ENCODE measurements at regions not wholly inside any gene's neighbourhood (a gene's known extent, or its start where the extent isn't known, plus 50 kb on each side); places are given as distances from the start of the nearest gene placed in this dataset.

DNA sequence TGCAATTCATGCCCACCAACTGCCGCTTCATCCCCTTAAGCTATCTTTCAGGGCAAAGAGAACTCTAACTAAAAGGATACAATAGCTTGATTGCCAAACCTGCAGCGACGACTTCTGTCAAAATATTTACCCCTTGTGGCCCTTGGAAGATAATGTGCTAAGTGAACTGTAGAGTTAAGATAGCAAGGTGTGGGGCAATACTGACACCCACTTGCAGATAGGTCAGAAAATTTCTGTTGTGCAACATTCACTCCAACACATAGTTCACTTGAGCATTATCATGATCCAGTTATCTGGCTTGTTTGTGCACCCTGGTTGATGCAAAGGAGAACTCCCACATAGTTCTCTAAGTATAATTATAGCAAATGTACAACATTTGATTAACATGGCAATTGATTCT is 55.6 kb downstream of the RHOXF2B start:
- DNase-seq = no peak

DNA sequence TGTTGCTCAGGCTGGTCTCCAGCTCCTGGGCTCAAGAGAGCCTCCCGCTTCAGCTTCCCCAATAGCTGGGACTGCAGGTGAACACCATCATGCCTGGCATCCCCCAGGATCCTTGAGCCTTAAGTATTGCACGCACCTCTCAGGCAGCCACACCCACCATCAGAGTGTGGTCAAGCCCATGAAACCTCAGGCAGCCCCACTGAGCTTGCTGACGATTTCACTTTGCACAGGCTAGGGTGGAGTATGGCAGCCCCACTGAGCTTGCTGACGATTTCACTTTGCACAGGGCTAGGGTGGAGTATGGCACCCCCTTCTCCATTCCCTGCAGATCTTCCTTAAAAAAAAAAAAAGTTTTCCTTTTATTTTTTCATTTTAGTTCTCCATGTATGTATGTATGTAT is 57.2 kb downstream of the RHOXF2B start:
- no peak for DNase-seq

DNA sequence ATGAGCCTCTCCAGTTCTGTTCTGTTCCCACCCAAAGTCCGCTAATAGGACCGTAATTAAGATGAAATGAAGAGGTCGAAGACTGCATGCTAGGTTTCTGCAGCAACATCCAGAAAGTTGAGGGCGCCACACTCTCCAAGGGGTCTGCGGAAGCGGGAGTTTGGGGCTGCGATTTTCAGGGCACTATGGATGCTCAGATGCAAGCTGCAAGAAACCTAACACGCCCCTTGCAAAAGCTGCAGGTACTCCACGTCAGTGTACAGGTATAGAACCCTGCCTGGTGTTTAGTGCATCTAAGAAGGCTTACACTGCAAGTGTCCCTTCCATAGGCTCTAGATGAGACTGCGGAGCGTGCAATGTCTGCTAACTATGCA is 61.4 kb downstream of the RHOXF2B start:
- DNase-seq = no peak

DNA sequence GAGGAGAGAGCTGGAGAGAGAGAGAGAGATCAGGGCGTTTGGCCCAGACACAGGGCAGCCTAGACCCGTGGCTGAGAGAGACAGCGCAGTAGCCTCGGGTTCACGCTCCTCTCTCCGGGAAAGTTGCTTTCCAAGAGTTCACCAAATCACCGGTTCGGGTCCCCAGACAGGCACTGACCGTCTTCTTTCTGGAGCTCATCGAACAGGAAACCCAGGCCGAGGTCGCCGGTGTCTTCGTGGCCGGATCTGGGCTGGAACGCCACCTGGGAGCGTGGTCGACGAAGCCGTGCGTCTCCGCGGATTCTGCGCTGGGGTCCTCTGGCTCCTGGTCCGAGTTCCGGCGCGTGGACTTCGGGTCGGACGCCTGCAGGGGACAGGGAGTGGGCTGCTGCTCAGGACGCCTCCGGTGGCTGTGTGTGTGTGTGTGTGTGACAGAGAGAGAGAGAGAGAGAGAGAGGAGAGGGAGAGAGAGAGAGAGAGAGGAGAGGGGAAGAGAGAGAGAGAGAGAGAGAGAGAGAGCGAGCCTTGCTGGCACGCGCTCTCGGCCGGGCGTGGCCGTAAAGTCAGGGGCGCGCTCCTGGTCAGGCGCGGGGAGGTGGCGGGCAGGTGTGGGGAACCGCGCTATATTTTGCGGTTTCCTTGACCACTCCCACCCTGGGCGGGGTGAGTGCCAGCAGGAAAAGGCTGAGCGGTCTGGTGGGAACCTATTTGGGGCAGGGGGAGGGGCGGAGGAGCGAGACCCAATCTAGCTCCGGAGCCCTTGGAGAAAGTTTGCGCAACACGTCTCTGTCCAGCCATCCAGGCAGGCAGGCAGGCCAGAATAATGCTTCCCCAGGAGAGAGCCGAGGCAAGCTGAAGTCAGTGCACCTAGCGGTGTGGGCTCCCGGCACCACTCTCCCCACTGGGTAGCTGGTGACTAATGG is 62.1 kb downstream of the RHOXF2B start:
- peak; percentile 44 for DNase-seq

DNA sequence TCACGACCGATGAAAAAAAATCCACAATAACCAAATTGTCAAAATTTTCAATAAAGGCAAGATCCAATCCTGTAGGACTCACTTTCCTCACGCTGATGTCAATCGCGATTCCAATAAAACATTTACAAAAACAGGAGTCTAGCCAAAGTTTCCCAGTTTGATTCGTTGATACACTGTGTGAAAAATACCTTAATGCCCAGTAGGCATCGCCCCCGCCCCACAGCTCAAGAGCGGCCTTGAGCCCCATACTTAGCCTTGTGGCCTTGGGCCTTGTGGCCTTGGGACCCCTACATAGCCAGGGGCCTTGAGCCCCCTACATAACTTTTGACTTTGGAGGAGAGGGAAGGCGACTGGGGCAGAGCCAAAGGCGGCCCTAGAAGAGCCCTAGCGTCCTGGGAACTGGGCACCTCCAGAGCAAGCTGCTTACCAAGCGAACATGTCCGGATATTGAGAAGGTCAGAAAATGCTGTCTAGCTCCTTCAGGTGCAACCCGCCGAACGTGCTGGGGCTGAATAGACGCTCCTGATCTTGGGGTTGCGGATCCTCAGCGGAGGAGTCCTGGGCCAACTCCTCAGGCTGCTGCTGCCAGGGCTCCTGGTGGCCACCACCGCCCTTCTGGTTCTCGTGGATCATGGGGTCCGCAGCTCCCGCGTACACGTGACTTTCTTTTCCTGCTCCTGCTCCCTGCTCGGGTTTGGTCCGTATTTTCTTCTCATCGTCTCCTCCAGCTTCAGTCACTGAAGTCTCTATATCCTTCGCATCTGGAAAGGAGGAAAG is 62.9 kb downstream of the RHOXF2B start:
- no peak for DNase-seq

DNA sequence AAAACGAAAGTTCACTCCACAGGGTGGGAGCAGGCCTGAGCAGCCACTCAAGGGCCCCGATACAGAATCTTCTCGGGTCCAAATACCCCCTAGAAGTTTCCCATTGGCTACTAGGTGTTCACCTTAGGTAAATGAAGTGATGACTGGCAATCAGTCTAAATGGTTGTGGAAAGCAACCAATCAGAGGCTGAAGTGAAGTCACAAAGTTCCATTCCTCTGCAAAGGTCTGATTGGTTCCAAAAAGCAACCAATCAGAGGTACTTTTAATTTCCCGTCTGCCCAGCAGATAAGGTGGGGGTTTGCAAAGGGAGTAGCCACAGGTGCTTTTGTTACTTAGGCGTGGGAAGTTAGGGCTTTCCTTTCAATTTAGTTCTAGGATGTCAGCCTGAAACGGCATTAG is 58.2 kb upstream of the NKAP start:
- DNase-seq = no peak

DNA sequence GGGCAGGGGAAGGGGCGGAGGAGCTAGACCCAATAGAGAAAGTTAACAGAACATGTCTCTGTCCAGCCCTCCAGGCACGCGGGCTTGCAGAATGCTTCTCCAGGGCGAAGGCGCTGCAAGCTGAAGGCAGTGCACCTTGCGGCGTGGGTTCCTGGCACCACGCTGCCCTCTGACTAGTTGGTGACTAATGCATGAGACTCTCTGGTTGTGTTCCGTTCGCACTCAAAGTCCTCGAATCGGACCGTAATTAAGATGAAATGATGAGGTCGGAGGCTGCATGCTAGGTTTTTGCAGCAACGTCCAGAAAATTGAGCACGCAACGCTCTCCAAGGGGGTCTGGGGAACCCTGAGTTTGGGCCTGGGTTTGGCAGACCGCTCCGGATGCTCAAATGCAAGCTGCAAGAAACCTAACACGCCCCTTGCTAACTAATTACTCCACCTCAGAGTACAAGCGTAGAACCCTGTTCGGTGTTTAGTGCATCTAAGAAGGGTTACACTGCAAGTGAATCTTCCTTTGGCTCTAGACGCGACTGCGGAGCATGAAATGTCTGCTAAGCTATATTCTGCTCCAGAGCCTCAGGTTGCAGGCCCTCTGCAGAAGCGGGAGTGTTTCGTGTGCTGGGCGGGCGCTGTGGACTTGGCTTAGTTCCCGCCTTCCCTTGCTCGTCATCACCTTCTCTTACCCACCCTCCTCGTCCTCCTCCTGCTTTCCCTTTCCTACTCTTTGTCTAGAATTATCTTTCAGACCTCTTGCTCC is 57.1 kb upstream of the NKAP start:
- no peak for DNase-seq

DNA sequence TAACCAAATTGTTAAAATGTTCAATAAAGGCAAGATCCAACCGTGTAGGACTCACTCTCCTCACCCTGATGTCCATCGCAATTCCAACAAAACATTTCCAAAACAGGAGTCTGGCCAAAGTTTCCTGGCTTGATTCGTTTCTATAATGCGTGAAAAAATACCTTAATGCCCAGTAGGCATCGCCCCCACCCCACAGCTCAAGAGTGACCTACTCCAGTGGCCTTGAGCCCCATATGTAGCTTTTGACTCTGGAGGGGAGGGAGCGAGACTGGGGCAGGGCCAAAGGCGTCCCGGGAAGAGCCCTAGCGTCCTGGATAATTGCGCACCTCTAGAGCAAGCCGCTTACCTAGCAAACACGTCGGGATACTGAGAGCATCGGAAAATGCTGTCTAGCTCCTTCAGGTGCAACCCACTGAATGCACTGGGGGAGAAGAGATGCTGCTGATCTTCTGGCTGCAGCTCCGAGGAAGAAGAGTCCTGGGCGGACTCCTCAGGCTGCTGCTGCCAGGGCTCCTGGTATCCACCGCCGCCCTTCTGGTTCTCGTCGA is 55.6 kb upstream of the NKAP start:
- no peak for DNase-seq

DNA sequence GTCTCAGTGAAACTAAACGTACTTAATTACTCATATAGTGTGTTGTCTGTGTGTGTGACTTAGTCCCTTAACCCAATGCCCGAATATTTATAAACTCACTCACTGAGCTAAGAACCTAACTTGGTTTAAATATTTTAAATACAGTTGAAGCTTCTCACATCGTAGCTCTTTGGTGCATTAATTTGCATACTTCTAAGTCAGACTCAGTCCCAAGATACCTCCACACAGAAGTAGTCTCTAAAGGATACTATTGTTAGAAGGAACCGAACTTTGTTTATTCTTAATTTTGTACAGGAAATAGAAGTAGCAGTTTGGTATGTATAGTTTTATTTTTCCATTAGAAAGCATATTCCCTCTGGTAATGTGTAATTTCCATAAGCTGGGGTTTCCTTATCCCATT is 54.0 kb upstream of the NKAP start:
- no peak for DNase-seq

DNA sequence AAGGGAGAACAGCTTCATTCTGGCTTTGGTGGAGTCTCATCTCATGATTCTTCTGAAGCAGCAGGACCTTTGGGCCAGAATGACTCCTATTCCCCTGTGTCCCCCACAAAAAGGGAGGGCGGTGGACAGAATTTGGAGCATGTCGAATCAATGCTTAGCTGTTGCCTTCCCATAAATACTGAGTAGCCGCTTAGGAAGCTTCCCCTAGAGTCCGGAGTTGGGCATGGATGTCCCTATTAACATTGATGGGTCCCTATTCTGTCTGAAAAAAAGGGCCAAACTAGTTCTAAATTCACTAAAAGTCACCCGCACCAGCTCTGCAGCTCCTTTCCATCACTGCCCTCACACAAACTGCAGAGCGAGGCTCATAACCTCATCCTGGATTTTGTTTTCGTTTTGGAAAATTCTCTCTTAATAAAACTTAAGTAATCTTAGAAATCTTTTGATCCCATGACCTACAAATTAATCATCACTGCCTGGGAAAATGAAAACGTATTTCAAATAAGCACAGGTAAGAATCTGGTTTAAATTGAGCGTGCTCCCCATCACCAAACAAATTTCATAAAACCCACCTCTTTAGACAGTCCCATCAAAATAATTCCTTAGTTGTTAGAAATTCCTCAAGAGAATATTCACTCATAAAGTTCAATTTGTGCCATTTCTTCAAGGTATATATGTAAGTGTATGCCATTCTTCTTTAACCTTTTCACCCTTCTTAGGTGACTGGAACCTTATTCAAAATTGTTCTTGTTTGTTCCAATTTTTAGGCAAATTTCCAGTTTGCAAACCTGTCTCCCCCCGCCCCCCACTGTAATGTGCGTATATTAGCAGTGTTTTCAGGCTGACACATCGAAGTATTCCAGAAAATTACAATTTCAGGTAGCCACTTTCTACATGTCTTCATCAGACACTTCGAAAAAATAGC is 53.3 kb upstream of the NKAP start:
- no peak for DNase-seq

DNA sequence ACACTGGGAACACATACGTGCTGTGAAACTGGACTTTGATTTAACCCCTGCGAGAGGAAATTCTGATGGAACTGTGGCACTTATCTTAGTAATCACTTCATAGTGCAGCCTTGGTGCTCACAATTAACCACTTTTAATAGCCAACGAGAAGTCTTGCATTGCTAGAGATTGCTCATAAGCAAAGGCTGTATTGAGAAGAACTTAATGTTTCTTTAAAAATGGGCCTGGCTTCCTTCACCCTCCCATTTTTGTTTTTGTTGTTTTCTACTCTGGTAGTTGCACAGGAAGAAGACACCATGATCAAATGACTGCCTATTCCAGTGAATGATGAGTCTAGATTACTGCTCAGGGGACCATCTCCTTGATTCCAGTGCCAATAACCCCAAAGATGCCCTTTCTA is 52.5 kb upstream of the NKAP start:
- DNase-seq = no peak

Measured in COR-L47 (cell line).